Adrenal gland (tissue), 5 donors: ENCODE measurements at regions not wholly inside any gene's neighbourhood (a gene's known extent, or its start where the extent isn't known, plus 50 kb on each side); places are given as distances from the start of the nearest gene placed in this dataset.

Experiments
- POLR2A ChIP-seq, 2 donors: fragments of 450-650 bp; IDR thresholded peaks; one replicate each; pipeline ENCODE4 v1.6.1; 2017; ENCODE audit warnings: antibody characterized with exemption in 2 of 2, mild to moderate bottlenecking in 2 of 2, moderate library complexity in 1 of 2
- TF ChIP-seq, protein P1 (sequence below), 6 experiments: fragments of 450-650 bp in 4 of 6; fragments of 200-600 bp in 2 of 6; sonication (generic) in 1 of 6; IDR thresholded peaks; 1 replicate in 5 of 6; 2 replicates in 1 of 6; pipeline versions ENCODE4 v1.5.1 to v1.8.0; 2016 to 2021; ENCODE audit warnings: antibody characterized with exemption in 6 of 6, mild to moderate bottlenecking in 2 of 6, moderate library complexity in 1 of 6
- donor health status: DM: no; HTN: no; CAD: no.

DNA sequence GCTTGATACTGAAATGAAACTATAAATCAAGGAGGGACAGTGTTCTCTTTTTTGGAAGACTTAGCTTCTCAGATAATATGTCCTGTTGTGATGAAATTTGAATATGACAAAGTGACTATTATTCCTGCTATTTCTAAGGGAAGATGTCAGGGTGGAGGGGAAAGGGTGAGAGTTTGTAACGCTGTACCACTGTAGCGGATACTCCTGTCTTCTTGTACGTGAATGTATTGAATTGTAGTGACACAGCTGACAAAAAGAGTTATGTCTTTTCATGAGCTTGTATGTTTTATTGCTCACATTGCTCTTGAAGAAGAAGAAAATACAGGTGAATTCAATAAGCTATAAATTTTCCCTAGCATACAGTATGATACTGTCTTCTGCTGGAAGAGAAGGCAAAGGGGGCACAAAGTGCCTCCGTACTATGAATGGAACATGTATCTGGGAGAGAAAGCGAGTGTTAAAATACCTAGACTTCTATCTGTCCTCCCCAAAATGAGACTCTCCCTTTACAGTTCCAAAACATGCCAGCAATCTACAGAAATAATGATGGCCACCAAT lies 538.5 kb upstream of the LRRC4C start:
- TF ChIP-seq, protein P1, sequence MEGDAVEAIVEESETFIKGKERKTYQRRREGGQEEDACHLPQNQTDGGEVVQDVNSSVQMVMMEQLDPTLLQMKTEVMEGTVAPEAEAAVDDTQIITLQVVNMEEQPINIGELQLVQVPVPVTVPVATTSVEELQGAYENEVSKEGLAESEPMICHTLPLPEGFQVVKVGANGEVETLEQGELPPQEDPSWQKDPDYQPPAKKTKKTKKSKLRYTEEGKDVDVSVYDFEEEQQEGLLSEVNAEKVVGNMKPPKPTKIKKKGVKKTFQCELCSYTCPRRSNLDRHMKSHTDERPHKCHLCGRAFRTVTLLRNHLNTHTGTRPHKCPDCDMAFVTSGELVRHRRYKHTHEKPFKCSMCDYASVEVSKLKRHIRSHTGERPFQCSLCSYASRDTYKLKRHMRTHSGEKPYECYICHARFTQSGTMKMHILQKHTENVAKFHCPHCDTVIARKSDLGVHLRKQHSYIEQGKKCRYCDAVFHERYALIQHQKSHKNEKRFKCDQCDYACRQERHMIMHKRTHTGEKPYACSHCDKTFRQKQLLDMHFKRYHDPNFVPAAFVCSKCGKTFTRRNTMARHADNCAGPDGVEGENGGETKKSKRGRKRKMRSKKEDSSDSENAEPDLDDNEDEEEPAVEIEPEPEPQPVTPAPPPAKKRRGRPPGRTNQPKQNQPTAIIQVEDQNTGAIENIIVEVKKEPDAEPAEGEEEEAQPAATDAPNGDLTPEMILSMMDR (IDR thresholded peaks at IDR 0.05): no peak
- TF ChIP-seq POLR2A (IDR thresholded peaks at IDR 0.05): no peak
